ENCODE measurements at regions not wholly inside any gene's neighbourhood (a gene's known extent, or its start where the extent isn't known, plus 50 kb on each side); places are given as distances from the start of the nearest gene placed in this dataset.

DNA sequence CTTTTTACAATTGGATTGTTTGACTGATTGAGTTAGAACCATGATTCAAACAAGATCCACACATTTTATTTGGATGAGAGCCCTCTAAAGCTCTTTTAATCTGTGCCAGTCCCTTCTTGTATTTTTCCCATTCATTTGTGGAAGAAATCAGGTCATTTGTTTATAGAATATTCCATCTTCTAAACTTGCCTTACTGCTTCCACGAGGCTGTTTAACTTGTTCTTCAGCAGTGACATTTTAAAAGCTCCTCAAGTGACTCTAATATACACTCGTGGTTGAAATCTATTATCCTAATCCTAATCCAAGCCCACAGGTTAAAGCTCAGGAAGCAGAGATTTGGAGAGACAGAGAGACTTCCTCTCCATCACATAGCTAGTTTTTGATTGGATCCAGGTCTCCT is 155.4 kb upstream of the SVIL start:
- TF ChIP-seq CHD2 (IDR thresholded peaks at IDR 0.05; ENCODE audit: low read depth, low read length) (no peak), KDM3A (CRISPR knock-in tag; IDR thresholded peaks at IDR 0.05; ENCODE audit: low read depth) (no peak), SP2 (CRISPR knock-in tag; IDR thresholded peaks at IDR 0.05) (no peak), MYC (CRISPR knock-in tag; IDR thresholded peaks at IDR 0.05; ENCODE audit: borderline replicate concordance) (no peak), RNF2 (conservative IDR thresholded peaks at IDR 0.05; ENCODE audit: low read depth) (no peak), ZNF317 (CRISPR knock-in tag; IDR thresholded peaks at IDR 0.05) (no peak), CHD4 (IDR thresholded peaks at IDR 0.05; ENCODE audit: borderline replicate concordance, low read length) (no peak), ATF7 (IDR thresholded peaks at IDR 0.05) (no peak), ATF7 (CRISPR knock-in tag; IDR thresholded peaks at IDR 0.05) (no peak), ZSCAN22 (CRISPR knock-in tag; IDR thresholded peaks at IDR 0.05) (no peak), POLR2AphosphoS5 (IDR thresholded peaks at IDR 0.05; ENCODE audit: low read depth, low read length) (no peak)
- TF ChIP-seq, protein P1, sequence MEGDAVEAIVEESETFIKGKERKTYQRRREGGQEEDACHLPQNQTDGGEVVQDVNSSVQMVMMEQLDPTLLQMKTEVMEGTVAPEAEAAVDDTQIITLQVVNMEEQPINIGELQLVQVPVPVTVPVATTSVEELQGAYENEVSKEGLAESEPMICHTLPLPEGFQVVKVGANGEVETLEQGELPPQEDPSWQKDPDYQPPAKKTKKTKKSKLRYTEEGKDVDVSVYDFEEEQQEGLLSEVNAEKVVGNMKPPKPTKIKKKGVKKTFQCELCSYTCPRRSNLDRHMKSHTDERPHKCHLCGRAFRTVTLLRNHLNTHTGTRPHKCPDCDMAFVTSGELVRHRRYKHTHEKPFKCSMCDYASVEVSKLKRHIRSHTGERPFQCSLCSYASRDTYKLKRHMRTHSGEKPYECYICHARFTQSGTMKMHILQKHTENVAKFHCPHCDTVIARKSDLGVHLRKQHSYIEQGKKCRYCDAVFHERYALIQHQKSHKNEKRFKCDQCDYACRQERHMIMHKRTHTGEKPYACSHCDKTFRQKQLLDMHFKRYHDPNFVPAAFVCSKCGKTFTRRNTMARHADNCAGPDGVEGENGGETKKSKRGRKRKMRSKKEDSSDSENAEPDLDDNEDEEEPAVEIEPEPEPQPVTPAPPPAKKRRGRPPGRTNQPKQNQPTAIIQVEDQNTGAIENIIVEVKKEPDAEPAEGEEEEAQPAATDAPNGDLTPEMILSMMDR (CRISPR knock-in tag; IDR thresholded peaks at IDR 0.05) = no peak
